ENCODE measurements at regions not wholly inside any gene's neighbourhood (a gene's known extent, or its start where the extent isn't known, plus 50 kb on each side); places are given as distances from the start of the nearest gene placed in this dataset.

- Histone ChIP-seq H3K9ac (no peak overlapping the region), H3K27me3 (ENCODE audit: insufficient read depth) (no peaks in the 10 kb centered on the region), H3K9me3 (no peaks in the 10 kb centered on the region), H3K4me2 (no peak overlapping the region), H3K9me2 (no peaks in the 10 kb centered on the region), H3K4me1 (ENCODE audit: control insufficient read depth in 1 of 2, insufficient read depth in 2 of 2, low read depth in 1 of 2, low read length in 1 of 2) (no peaks in the 10 kb centered on the region; a peak in 1 of 4 replicates), H3K79me2 (ENCODE audit: insufficient read depth) (no peaks in the 10 kb centered on the region), H4K20me1 (ENCODE audit: insufficient read depth) (no peaks in the 10 kb centered on the region), H3K4me3 (ENCODE audit: low read depth in 2 of 2, low read length in 1 of 2) (no peak overlapping the region), H2AFZ (ENCODE audit: low read depth) (no peak overlapping the region), H3K36me3 (replicated peaks in 1 of 2; ENCODE audit: control insufficient read depth in 1 of 2, insufficient read depth in 2 of 2, low read length in 1 of 2) (no peaks in the 10 kb centered on the region), H3F3A (replicated peaks; ENCODE audit: insufficient read depth) (no peaks in the 10 kb centered on the region), H3K27ac (ENCODE audit: low read depth in 2 of 2, low read length in 1 of 2) (no peak overlapping the region)
- CTCF ChIA-PET: interaction anchor here (0.6 to 1.3 kb wide), 3 partner anchors 114 to 448 kb away, joined by 3 read pairs; no protein-coding TSS in a partner anchor
- POLR2A ChIA-PET: no interaction called here
- WGBS (ENCODE audit: low lambda C conversion rate): 87% methylated on average over 5 of the region's 5 CpGs
- TF ChIP-seq SIN3A (IDR thresholded peaks at IDR 0.05; ENCODE audit: borderline replicate concordance, low read depth, low read length) (no peak), FOXM1 (IDR thresholded peaks at IDR 0.05; ENCODE audit: low read depth) (no peak), CTCF (IDR thresholded peaks at IDR 0.05) (no peak), POLR2AphosphoS5 (IDR thresholded peaks at IDR 0.05; ENCODE audit: low read depth, low read length) (no peak), SMC3 (IDR thresholded peaks at IDR 0.05; ENCODE audit: low read depth, low read length) (no peak), MEF2A (IDR thresholded peaks at IDR 0.05; ENCODE audit: borderline replicate concordance, low read depth) (no peak), TAF1 (IDR thresholded peaks at IDR 0.05; ENCODE audit: borderline replicate concordance, low read depth, low read length) (no peak), YY1 (IDR thresholded peaks at IDR 0.05; ENCODE audit: low read depth) (no peak), TCF12 (IDR thresholded peaks at IDR 0.05) (no peak), FOSL2 (IDR thresholded peaks at IDR 0.05; ENCODE audit: borderline replicate concordance, low read depth) (no peak), RFX5 (IDR thresholded peaks at IDR 0.05; ENCODE audit: low read length) (no peak), MAX (IDR thresholded peaks at IDR 0.05; ENCODE audit: low read depth) (no peak), NRF1 (IDR thresholded peaks at IDR 0.05; ENCODE audit: low read depth, low read length) (no peak), NFIC (IDR thresholded peaks at IDR 0.05; ENCODE audit: borderline replicate concordance) (no peak), GABPA (IDR thresholded peaks at IDR 0.05; ENCODE audit: low read depth) (no peak), ELF1 (IDR thresholded peaks at IDR 0.05) (no peak), CHD2 (IDR thresholded peaks at IDR 0.05; ENCODE audit: low read length, partially characterized antibody) (no peak)
- TF ChIP-seq, protein P1, sequence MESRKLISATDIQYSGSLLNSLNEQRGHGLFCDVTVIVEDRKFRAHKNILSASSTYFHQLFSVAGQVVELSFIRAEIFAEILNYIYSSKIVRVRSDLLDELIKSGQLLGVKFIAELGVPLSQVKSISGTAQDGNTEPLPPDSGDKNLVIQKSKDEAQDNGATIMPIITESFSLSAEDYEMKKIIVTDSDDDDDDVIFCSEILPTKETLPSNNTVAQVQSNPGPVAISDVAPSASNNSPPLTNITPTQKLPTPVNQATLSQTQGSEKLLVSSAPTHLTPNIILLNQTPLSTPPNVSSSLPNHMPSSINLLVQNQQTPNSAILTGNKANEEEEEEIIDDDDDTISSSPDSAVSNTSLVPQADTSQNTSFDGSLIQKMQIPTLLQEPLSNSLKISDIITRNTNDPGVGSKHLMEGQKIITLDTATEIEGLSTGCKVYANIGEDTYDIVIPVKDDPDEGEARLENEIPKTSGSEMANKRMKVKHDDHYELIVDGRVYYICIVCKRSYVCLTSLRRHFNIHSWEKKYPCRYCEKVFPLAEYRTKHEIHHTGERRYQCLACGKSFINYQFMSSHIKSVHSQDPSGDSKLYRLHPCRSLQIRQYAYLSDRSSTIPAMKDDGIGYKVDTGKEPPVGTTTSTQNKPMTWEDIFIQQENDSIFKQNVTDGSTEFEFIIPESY (IDR thresholded peaks at IDR 0.05; ENCODE audit: borderline replicate concordance, low read depth): no peak
- DNase-seq: no peak
These were observed 91.8 kb upstream of the BACH2 start for GRCh38 chr6:90388395-90388794.
